HepG2 (cell line): ENCODE measurements at regions not wholly inside any gene's neighbourhood (a gene's known extent, or its start where the extent isn't known, plus 50 kb on each side); places are given as distances from the start of the nearest gene placed in this dataset.

Experiments used
- ARNTL ChIP-seq: sonication (generic); formaldehyde crosslinking; IDR thresholded peaks from 2 replicates; pipeline ENCODE4 v1.4.0; 2020; ENCODE audit warnings: mild to moderate bottlenecking, missing genetic modification reagents
- DNMT1 ChIP-seq: sonication (generic); formaldehyde crosslinking; IDR thresholded peaks from 2 replicates; pipeline ENCODE4 v1.5.1; 2020; ENCODE audit warnings: mild to moderate bottlenecking, missing genetic modification reagents
- GATAD1 ChIP-seq: IDR thresholded peaks from 2 replicates; pipeline ENCODE4 v1.6.1; 2016; ENCODE audit warnings: missing genetic modification reagents, missing compliant biosample characterization
- HDAC6 ChIP-seq: fragments of 200-600 bp; sonication (generic); IDR thresholded peaks from 2 replicates; pipeline ENCODE4 v1.7.0; 2017; ENCODE audit warnings: mild to moderate bottlenecking, antibody characterized with exemption, low read length, low read depth
- HOXA9 ChIP-seq: sonication (generic); formaldehyde crosslinking; IDR thresholded peaks from 2 replicates; pipeline ENCODE4 v1.8.1; 2022; ENCODE audit warnings: missing genetic modification reagents, mild to moderate bottlenecking, moderate library complexity, borderline replicate concordance
- KAT7 ChIP-seq: IDR thresholded peaks from 2 replicates; pipeline ENCODE4 v1.6.1; 2018; ENCODE audit warnings: borderline replicate concordance, missing compliant biosample characterization
- KDM6A ChIP-seq: IDR thresholded peaks from 2 replicates; pipeline ENCODE4 v1.6.1; 2016; ENCODE audit warnings: low read depth
- MBD4 ChIP-seq: IDR thresholded peaks from 2 replicates; pipeline ENCODE4 v1.6.1; 2012; ENCODE audit warnings: low read length, inconsistent platforms, borderline replicate concordance
- NBN ChIP-seq: fragments of 450-650 bp; conservative IDR thresholded peaks from 2 replicates; pipeline ENCODE4 v1.6.1; 2017
- NFKB2 ChIP-seq: sonication (generic); formaldehyde crosslinking; IDR thresholded peaks from 2 replicates; pipeline ENCODE4 v1.4.0; 2020; ENCODE audit warnings: missing genetic modification reagents, borderline replicate concordance
- RAD51 ChIP-seq: fragments of 450-650 bp; IDR thresholded peaks from 2 replicates; pipeline ENCODE4 v1.6.1; 2016; ENCODE audit warnings: borderline replicate concordance
- ZNF253 ChIP-seq: sonication (generic); formaldehyde crosslinking; IDR thresholded peaks from 2 replicates; pipeline ENCODE4 v1.8.0; 2022; ENCODE audit warnings: mild to moderate bottlenecking, missing genetic modification reagents, borderline replicate concordance
- ZNF33A ChIP-seq: sonication (generic); formaldehyde crosslinking; IDR thresholded peaks from 2 replicates; pipeline ENCODE4 v1.5.1; 2020; ENCODE audit warnings: missing genetic modification reagents, mild to moderate bottlenecking, moderate library complexity, borderline replicate concordance
- ZNF570 ChIP-seq: sonication (generic); formaldehyde crosslinking; IDR thresholded peaks from 2 replicates; pipeline ENCODE4 v1.4.0; 2020; ENCODE audit warnings: mild to moderate bottlenecking, missing genetic modification reagents, borderline replicate concordance
- ZNF670 ChIP-seq: sonication (generic); formaldehyde crosslinking; IDR thresholded peaks from 2 replicates; pipeline ENCODE4 v1.8.0; 2022; ENCODE audit warnings: mild to moderate bottlenecking, missing genetic modification reagents, borderline replicate concordance
- ZSCAN25 ChIP-seq: sonication (generic); formaldehyde crosslinking; IDR thresholded peaks from 2 replicates; pipeline ENCODE4 v1.8.0; 2022; ENCODE audit warnings: mild to moderate bottlenecking, missing genetic modification reagents
- TF ChIP-seq, protein P1 (sequence below): sonication (generic); formaldehyde crosslinking; IDR thresholded peaks from 2 replicates; pipeline ENCODE4 v1.9.0; 2021; ENCODE audit warnings: missing genetic modification reagents, borderline replicate concordance
- TF ChIP-seq, protein P2 (sequence below): sonication (generic); formaldehyde crosslinking; IDR thresholded peaks from one replicate; pipeline ENCODE4 v1.5.1; 2020; ENCODE audit warnings: mild to moderate bottlenecking, missing genetic modification reagents; ENCODE audit errors: not compliant biosample characterization
- TF ChIP-seq, protein P3 (sequence below): sonication (generic); formaldehyde crosslinking; IDR thresholded peaks from 2 replicates; pipeline ENCODE4 v1.8.0; 2022; ENCODE audit warnings: missing genetic modification reagents, mild to moderate bottlenecking, inconsistent platforms, borderline replicate concordance

DNA sequence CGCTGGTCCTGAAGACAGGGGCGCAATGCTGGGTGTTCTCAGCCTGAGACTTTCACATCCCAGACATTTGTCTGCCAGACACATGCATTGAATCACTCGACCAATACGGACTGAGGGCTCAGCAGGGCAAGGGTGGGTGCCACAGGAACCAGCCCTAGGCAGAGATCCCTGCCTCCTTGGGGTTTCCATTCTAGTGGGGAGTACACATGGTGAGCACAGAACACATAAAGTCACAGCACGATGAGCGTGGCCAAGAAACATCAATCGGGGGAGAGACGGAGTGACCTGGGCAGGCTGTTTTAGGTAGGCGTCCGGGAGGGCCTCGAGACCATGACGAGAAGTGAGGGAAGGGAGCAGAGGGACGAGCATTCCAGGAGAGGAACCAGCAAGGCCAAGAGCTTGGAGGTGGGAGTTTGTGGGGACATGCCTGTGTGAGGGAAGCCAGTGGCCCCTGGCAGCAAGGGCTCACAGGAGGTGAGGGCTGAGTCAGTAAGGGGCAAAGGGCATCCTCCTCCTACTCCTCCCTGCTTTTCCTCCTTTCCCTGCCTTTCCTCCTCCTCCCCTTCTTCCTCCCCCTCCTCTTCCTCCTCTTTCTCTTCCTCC is 126.3 kb upstream of the PEG3 start (continued):
- TF ChIP-seq ZNF570 (no peak), MBD4 (no peak), KAT7 (CRISPR knock-in tag) (peak; percentile 54), DNMT1 (no peak), RAD51 (no peak), KDM6A (no peak), ZNF253 (CRISPR knock-in tag) (no peak), NBN (no peak), HOXA9 (CRISPR knock-in tag) (no peak), ARNTL (CRISPR knock-in tag) (no peak), HDAC6 (no peak), ZNF670 (no peak), ZSCAN25 (CRISPR knock-in tag) (peak; percentile 97), GATAD1 (CRISPR knock-in tag) (no peak), ZNF33A (no peak), NFKB2 (CRISPR knock-in tag) (no peak)
- TF ChIP-seq, protein P1, sequence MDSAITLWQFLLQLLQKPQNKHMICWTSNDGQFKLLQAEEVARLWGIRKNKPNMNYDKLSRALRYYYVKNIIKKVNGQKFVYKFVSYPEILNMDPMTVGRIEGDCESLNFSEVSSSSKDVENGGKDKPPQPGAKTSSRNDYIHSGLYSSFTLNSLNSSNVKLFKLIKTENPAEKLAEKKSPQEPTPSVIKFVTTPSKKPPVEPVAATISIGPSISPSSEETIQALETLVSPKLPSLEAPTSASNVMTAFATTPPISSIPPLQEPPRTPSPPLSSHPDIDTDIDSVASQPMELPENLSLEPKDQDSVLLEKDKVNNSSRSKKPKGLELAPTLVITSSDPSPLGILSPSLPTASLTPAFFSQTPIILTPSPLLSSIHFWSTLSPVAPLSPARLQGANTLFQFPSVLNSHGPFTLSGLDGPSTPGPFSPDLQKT (CRISPR knock-in tag) = no peak
- TF ChIP-seq, protein P2, sequence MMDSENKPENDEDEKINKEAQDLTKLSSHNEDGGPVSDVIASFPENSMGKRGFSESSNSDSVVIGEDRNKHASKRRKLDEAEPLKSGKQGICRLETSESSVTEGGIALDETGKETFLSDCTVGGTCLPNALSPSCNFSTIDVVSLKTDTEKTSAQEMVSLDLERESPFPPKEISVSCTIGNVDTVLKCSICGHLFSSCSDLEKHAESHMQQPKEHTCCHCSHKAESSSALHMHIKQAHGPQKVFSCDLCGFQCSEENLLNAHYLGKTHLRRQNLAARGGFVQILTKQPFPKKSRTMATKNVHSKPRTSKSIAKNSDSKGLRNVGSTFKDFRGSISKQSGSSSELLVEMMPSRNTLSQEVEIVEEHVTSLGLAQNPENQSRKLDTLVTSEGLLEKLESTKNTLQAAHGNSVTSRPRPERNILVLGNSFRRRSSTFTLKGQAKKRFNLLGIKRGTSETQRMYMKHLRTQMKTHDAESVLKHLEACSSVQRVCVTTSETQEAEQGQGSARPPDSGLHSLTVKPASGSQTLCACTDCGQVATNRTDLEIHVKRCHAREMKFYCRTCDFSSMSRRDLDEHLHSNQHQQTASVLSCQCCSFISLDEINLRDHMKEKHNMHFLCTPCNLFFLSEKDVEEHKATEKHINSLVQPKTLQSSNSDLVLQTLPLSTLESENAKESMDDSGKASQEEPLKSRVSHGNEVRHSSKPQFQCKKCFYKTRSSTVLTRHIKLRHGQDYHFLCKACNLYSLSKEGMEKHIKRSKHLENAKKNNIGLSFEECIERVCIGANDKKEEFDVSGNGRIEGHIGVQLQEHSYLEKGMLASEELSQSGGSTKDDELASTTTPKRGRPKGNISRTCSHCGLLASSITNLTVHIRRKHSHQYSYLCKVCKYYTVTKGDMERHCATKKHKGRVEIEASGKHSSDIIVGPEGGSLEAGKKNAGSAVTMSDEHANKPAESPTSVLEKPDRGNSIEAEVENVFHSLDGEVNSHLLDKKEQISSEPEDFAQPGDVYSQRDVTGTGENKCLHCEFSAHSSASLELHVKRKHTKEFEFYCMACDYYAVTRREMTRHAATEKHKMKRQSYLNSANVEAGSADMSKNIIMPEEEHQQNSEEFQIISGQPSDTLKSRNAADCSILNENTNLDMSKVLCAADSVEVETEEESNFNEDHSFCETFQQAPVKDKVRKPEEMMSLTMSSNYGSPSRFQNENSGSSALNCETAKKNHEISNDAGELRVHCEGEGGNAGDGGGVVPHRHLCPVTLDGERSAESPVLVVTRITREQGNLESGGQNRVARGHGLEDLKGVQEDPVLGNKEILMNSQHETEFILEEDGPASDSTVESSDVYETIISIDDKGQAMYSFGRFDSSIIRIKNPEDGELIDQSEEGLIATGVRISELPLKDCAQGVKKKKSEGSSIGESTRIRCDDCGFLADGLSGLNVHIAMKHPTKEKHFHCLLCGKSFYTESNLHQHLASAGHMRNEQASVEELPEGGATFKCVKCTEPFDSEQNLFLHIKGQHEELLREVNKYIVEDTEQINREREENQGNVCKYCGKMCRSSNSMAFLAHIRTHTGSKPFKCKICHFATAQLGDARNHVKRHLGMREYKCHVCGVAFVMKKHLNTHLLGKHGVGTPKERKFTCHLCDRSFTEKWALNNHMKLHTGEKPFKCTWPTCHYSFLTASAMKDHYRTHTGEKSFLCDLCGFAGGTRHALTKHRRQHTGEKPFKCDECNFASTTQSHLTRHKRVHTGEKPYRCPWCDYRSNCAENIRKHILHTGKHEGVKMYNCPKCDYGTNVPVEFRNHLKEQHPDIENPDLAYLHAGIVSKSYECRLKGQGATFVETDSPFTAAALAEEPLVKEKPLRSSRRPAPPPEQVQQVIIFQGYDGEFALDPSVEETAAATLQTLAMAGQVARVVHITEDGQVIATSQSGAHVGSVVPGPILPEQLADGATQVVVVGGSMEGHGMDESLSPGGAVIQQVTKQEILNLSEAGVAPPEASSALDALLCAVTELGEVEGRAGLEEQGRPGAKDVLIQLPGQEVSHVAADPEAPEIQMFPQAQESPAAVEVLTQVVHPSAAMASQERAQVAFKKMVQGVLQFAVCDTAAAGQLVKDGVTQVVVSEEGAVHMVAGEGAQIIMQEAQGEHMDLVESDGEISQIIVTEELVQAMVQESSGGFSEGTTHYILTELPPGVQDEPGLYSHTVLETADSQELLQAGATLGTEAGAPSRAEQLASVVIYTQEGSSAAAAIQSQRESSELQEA (CRISPR knock-in tag) = no peak
- TF ChIP-seq, protein P3, sequence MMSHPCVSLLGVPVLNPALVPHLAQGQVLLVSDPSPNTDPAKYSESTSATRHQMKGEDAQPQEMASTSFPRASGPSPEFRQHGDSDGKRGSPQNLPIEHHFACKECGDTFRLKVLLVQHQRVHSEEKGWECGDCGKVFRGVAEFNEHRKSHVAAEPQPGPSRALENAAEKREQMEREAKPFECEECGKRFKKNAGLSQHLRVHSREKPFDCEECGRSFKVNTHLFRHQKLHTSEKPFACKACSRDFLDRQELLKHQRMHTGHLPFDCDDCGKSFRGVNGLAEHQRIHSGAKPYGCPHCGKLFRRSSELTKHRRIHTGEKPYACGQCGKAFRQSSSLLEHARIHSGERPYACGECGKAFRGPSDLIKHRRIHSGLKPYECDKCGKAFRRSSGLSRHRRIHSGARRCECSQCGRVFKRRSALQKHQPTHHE (CRISPR knock-in tag) = no peak
